Progenitor cell of endocrine pancreas (in vitro differentiated cells): ENCODE measurements at regions not wholly inside any gene's neighbourhood (a gene's known extent, or its start where the extent isn't known, plus 50 kb on each side); places are given as distances from the start of the nearest gene placed in this dataset.
"Not testable (repeated sequence)": the region's sequence is repeated elsewhere in the genome, so short reads cannot be mapped to it uniquely, and the experiment has no call there.

ENCODE experiments used
- DNase-seq: peaks from one replicate; pipeline ENCODE4 v3.0.0; 2021; ENCODE audit warnings: low spot score; ENCODE audit not compliant: unreplicated experiment
- H3K27ac Mint-ChIP-seq: 2 replicates; pipeline ENCODE4 v1.8.0; 2021; ENCODE audit warnings: mild to moderate bottlenecking, moderate library complexity, mixed read lengths
- H3K27me3 Mint-ChIP-seq: 2 replicates; pipeline ENCODE4 v1.8.0; 2021; ENCODE audit warnings: mixed read lengths
- H3K36me3 Mint-ChIP-seq: 2 replicates; pipeline ENCODE4 v1.8.0; 2022; ENCODE audit warnings: mixed read lengths; ENCODE audit not compliant: insufficient read depth
- H3K4me1 Mint-ChIP-seq: 2 replicates; pipeline ENCODE4 v1.8.0; 2021; ENCODE audit warnings: low read depth, mixed read lengths
- H3K4me3 Mint-ChIP-seq: 2 replicates; pipeline ENCODE4 v1.8.0; 2021; ENCODE audit warnings: low read depth, mild to moderate bottlenecking, moderate library complexity, mixed read lengths
- H3K9me3 Mint-ChIP-seq: 2 replicates; pipeline ENCODE4 v1.8.0; 2021; ENCODE audit warnings: low read depth, mixed read lengths
- TF ChIP-seq, protein P1 (sequence below): fragments of 200-600 bp; sonication (generic); IDR thresholded peaks from one replicate; pipeline ENCODE4 v1.5.0; 2021; ENCODE audit warnings: antibody characterized with exemption, mild to moderate bottlenecking; ENCODE audit not compliant: unreplicated experiment

DNA sequence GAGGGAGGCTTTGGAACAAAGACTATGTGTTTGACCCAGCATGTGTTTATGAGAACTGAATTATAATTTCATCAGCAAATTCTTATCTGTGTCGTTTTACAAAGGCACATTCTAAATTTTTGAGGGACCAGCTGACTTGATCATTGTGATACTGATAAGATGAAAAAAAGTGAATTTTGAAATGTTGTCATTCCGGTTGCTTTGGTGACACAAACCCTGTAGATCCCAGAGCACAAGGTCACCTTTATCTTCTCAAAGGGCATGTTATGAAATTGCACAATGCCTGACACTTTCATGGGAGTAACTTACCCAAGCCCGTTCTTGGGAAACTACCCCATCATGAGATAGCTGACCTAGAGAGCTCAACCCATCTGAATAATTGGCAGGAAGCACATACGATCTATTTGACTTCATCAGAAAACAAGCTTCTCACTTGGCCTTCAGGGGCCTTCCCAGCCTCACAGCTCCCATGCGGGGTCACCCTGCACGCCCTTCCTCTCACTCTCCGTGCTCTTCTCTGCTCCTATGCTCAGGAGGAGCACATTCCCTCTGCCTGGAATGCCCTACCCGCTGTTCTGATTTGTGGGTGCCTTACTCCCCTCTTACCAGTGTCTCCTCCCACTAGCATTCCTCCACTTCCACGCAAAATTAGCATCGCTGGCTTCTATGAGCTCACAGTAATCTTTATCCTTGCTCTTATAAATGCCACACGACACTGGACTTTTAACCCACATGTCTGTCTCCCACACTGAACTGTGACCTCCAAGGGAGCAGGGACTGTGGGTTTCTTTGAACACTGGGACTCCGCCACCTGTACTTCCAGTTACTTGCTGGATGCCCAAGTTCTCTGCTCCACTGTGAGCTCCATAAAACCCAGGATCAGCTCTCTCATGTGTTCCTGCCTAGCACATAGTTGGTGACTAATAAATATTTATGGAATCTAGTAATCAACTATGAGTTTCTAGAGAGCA, 555.8 kb upstream of the ID2 start:
- Mint-ChIP-seq H3K9me3 (peaks cover 3% of the 10 kb centered on the region), H3K27me3 (no peaks in the 10 kb centered on the region), H3K27ac (no peak overlapping the region), H3K4me3 (no peak overlapping the region), H3K4me1 (peaks cover 9% of the 10 kb centered on the region), H3K36me3 (peaks cover 2% of the 10 kb centered on the region)
- DNase-seq, result no peak
- TF ChIP-seq, protein P1, sequence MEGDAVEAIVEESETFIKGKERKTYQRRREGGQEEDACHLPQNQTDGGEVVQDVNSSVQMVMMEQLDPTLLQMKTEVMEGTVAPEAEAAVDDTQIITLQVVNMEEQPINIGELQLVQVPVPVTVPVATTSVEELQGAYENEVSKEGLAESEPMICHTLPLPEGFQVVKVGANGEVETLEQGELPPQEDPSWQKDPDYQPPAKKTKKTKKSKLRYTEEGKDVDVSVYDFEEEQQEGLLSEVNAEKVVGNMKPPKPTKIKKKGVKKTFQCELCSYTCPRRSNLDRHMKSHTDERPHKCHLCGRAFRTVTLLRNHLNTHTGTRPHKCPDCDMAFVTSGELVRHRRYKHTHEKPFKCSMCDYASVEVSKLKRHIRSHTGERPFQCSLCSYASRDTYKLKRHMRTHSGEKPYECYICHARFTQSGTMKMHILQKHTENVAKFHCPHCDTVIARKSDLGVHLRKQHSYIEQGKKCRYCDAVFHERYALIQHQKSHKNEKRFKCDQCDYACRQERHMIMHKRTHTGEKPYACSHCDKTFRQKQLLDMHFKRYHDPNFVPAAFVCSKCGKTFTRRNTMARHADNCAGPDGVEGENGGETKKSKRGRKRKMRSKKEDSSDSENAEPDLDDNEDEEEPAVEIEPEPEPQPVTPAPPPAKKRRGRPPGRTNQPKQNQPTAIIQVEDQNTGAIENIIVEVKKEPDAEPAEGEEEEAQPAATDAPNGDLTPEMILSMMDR, result no peak

DNA sequence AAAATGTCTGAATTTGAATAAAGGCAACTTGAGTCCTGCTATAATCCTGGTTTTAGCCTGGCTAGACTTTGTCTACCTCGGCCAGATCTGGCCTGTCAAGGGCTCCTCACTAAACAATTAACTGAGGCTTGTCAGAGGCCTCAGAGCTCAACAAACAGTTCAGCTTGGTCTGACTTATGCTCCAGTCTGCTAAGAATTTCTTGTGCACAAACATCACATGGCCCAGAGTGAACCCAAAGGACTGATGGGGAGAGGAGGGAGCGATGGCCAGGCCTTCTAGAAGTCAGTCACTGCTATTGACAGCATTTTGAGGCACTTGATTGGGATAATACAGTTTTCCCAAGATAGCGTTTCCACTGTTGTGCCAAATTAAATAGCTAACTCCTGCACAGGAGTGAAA, 555.1 kb upstream of the ID2 start:
- no peak for DNase-seq
- Mint-ChIP-seq H3K27me3 (no peaks in the 10 kb centered on the region), H3K4me1 (peaks cover 9% of the 10 kb centered on the region), H3K27ac (no peak overlapping the region), H3K36me3 (peaks cover 2% of the 10 kb centered on the region), H3K9me3 (peaks cover 3% of the 10 kb centered on the region), H3K4me3 (no peak overlapping the region)
- TF ChIP-seq, protein P1, result no peak

DNA sequence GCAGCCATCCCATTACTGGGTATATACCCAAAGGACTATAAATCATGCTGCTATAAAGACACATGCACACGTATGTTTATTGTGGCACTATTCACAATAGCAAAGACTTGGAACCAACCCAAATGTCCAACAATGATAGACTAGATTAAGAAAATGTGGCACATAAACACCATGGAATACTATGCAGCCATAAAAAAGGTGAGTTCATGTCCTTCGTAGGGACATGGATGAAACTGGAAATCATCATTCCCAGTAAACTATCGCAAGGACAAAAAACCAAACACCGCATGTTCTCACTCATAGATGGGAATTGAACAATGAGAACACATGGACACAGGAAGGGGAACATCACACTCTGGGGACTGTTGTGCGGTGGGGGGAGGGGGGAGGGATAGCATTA, 550.4 kb upstream of the ID2 start:
- H3K27ac Mint-ChIP-seq, H3K27me3 Mint-ChIP-seq, H3K4me3 Mint-ChIP-seq, H3K36me3 Mint-ChIP-seq, H3K9me3 Mint-ChIP-seq, DNase-seq: not testable (repeated sequence)
- H3K4me1 Mint-ChIP-seq, result peaks cover 22% of the 10 kb centered on the region

DNA sequence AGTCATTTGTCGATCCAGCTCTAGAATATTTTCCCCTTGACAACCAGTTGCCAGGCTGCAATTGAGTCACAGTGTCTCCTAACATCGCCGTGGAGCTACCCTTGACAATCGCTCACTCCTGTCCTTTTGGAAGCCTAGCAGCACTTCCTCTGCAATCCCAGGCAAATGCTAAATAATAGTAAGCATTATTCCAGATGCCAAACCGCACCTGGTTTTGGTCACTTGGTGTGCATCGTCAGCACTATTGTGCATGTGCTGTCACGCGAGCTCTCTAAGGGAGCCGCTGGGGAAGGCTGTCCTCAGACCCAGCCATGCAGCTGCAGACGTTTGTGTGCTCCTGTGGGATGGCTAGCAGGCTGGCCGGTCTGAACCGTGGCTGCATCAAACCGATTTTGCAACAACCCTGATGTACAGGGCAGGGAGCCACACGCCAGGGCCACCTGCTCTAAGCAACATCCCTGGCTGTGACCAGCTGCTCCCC, 549.5 kb upstream of the ID2 start:
- Mint-ChIP-seq H3K4me1 (peaks cover 21% of the 10 kb centered on the region), H3K4me3 (no peak overlapping the region), H3K36me3 (peaks cover 2% of the 10 kb centered on the region), H3K27me3 (no peaks in the 10 kb centered on the region), H3K27ac (no peak overlapping the region), H3K9me3 (peaks cover 3% of the 10 kb centered on the region)
- TF ChIP-seq, protein P1, result no peak
- DNase-seq, result no peak

DNA sequence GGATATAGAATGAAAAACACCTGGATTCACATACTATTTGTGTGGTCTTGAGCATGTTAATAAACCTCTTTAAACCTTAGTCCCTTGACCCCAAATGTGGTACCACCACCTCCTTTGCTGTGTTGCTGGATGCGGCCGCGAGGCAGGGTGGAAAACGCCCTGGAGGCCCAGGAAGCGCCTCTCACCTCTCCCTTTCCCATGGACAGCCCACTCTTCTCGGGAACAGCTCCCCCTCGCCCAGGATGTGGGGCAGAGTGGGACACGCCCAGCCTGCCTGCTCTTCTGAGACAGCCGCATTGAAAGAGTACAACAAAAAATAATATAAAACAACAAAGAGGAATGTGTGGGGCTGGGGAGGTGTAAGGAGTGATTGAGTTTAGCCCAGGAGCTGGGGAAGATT, 549.0 kb upstream of the ID2 start:
- Mint-ChIP-seq H3K4me3 (no peak overlapping the region), H3K9me3 (peaks cover 3% of the 10 kb centered on the region), H3K36me3 (peaks cover 2% of the 10 kb centered on the region), H3K4me1 (peaks cover 21% of the 10 kb centered on the region), H3K27me3 (no peaks in the 10 kb centered on the region), H3K27ac (no peak overlapping the region)
- no peak for DNase-seq
- TF ChIP-seq, protein P1, result no peak
